Adrenal gland (tissue), 9 donors: ENCODE measurements at regions not wholly inside any gene's neighbourhood (a gene's known extent, or its start where the extent isn't known, plus 50 kb on each side); places are given as distances from the start of the nearest gene placed in this dataset.

Source experiments
- DNase-seq, 7 donors: peaks; one replicate each; pipeline ENCODE4 v3.0.0-alpha.2; 2019 to 2020
- H3K27ac ChIP-seq, 5 donors: fragments of 200-600 bp; sonication (generic) in 4 of 5; 1 replicate in 3 of 5; 2 replicates in 2 of 5; pipeline versions ENCODE4 v1.5.1 to v1.8.0; 2016 to 2020; ENCODE audit warnings: mild to moderate bottlenecking in 1 of 5
- H3K27me3 ChIP-seq: fragments of 200-600 bp; 2 replicates; pipeline ENCODE4 v1.8.0; 2021
- H3K36me3 ChIP-seq, 2 donors: fragments of 200-600 bp; replicated peaks in 1 of 2; 1 replicate in 1 of 2; 2 replicates in 1 of 2; pipeline versions ENCODE4 v1.5.1 to v1.8.0; 2018 to 2022
- H3K4me1 ChIP-seq, 2 donors: fragments of 200-600 bp; replicated peaks in 1 of 2; 1 replicate in 1 of 2; 2 replicates in 1 of 2; pipeline versions ENCODE4 v1.5.1 to v1.8.0; 2018 to 2021
- H3K4me3 ChIP-seq, 4 donors: fragments of 200-600 bp; sonication (generic) in 3 of 4; one replicate each; pipeline ENCODE4 v1.5.1; 2016 to 2018
- H3K9me3 ChIP-seq, 3 donors: fragments of 200-600 bp; sonication (generic) in 1 of 3; replicated peaks in 1 of 3; 1 replicate in 2 of 3; 2 replicates in 1 of 3; pipeline versions ENCODE4 v1.5.1 to v1.8.0; 2016 to 2021
- CTCF ChIP-seq, 6 experiments: fragments of 450-650 bp in 4 of 6; fragments of 200-600 bp in 2 of 6; sonication (generic) in 1 of 6; IDR thresholded peaks; 1 replicate in 5 of 6; 2 replicates in 1 of 6; pipeline versions ENCODE4 v1.5.1 to v1.8.0; 2016 to 2021; ENCODE audit warnings: antibody characterized with exemption in 6 of 6, mild to moderate bottlenecking in 2 of 6, moderate library complexity in 1 of 6
- POLR2A ChIP-seq, 2 donors: fragments of 450-650 bp; IDR thresholded peaks; one replicate each; pipeline ENCODE4 v1.6.1; 2017; ENCODE audit warnings: antibody characterized with exemption in 2 of 2, mild to moderate bottlenecking in 2 of 2, moderate library complexity in 1 of 2
- WGBS, 4 donors: extraction: QIAGEN DNeasy Blood & Tissue Kit in 2 of 4; methylation state at CpG; one replicate each; pipeline versions ENCODE4 v1.1.5 to v1.1.7; 2013 to 2017; 5-methylcytosine and 5-hydroxymethylcytosine counted together
- intact Hi-C, 2 donors: fragments of 100-400 bp; cut with DNase I; formaldehyde crosslinking; loops; one replicate each; pipeline versions ENCODE4 v1.14.1 to v1.15.0; 2022 to 2023
- donor health status: healthy with polysubstance abuse.
- donor health status: Bipolar disorder and iron deficiency.
- donor health status: DM: yes; HTN: yes; CAD: no.
- donor health status: DM: no; HTN: no; CAD: no.
- donor health status: DM: no; HTN: no; CAD: no.

GRCh38 chr20:39874049-39874893 lies 814.8 kb downstream of the MAFB start:
- H3K27ac ChIP-seq, result no peak overlapping the region
- TF ChIP-seq CTCF (IDR thresholded peaks at IDR 0.05), result peak; percentile 91 to 97 (median 94)
- TF ChIP-seq POLR2A (IDR thresholded peaks at IDR 0.05), result no peak
- no peak overlapping the region for H3K4me3 ChIP-seq
- 43 to 51% (median 47%) methylated on average over 8 of the region's 8 CpGs for WGBS, 4 donors
- H3K27me3 ChIP-seq, result no peaks in the 10 kb centered on the region
- DNase-seq, result peak; percentile 87 to 95 (median 92)
- intact Hi-C loops, result loop anchor here (5.0 to 10.0 kb wide), 5 partner anchors 209 to 821 kb away; no protein-coding TSS in a partner anchor
- H3K36me3 ChIP-seq, result no peaks in the 10 kb centered on the region
- H3K4me1 ChIP-seq, result peaks cover 4 to 10% of the 10 kb centered on the region in 2 donors
- H3K9me3 ChIP-seq, result no peaks in the 10 kb centered on the region

GRCh38 chr20:39873286-39873685 lies 815.8 kb downstream of the MAFB start:
- 89 to 94% (median 91%) methylated on average over 2 of the region's 2 CpGs for WGBS, 4 donors
- no peak for DNase-seq
- H3K36me3 ChIP-seq, result no peaks in the 10 kb centered on the region
- H3K4me1 ChIP-seq, result peaks cover 4 to 6% of the 10 kb centered on the region in 2 donors
- no peaks in the 10 kb centered on the region for H3K9me3 ChIP-seq
- H3K27me3 ChIP-seq, result no peaks in the 10 kb centered on the region
- H3K27ac ChIP-seq, result no peak overlapping the region
- intact Hi-C loops, result loop anchor here (5.0 to 10.0 kb wide), 5 partner anchors 208 to 822 kb away; no protein-coding TSS in a partner anchor
- no peak overlapping the region for H3K4me3 ChIP-seq
- TF ChIP-seq CTCF (IDR thresholded peaks at IDR 0.05), result no peak
- TF ChIP-seq POLR2A (IDR thresholded peaks at IDR 0.05), result no peak

- no peaks in the 10 kb centered on the region for H3K27me3 ChIP-seq
- no peaks in the 10 kb centered on the region for H3K36me3 ChIP-seq
- intact Hi-C loops, result loop anchor here (5.0 to 10.0 kb wide), 5 partner anchors 206 to 824 kb away; no protein-coding TSS in a partner anchor
- WGBS, 4 donors, result 24 to 40% (median 34%) methylated on average over 1 of the region's 1 CpG
- DNase-seq, result no peak
- H3K9me3 ChIP-seq, result no peaks in the 10 kb centered on the region
- H3K4me1 ChIP-seq, result no peaks in the 10 kb centered on the region
- TF ChIP-seq POLR2A (IDR thresholded peaks at IDR 0.05) (no peak), CTCF (IDR thresholded peaks at IDR 0.05) (no peak)
- H3K4me3 ChIP-seq, result no peak overlapping the region
- no peak overlapping the region for H3K27ac ChIP-seq
These were observed 818.0 kb downstream of the MAFB start for GRCh38 chr20:39871013-39871412.

GRCh38 chr20:39865446-39865845 lies 823.6 kb downstream of the MAFB start:
- WGBS, 4 donors, result 85 to 97% (median 90%) methylated on average over 2 of the region's 2 CpGs
- no peak overlapping the region for H3K27ac ChIP-seq
- no peaks in the 10 kb centered on the region for H3K36me3 ChIP-seq
- TF ChIP-seq POLR2A (IDR thresholded peaks at IDR 0.05) (no peak), CTCF (IDR thresholded peaks at IDR 0.05) (no peak)
- H3K4me3 ChIP-seq, result no peak overlapping the region
- H3K27me3 ChIP-seq, result no peaks in the 10 kb centered on the region
- DNase-seq, result no peak
- intact Hi-C loops, result loop anchor here in 1 of 2 donors (10.0 kb wide), 1 partner anchor 591 kb away; no protein-coding TSS in a partner anchor
- no peaks in the 10 kb centered on the region for H3K9me3 ChIP-seq
- H3K4me1 ChIP-seq, result no peaks in the 10 kb centered on the region
